Neural cell (in vitro differentiated cells): ENCODE measurements at regions not wholly inside any gene's neighbourhood (a gene's known extent, or its start where the extent isn't known, plus 50 kb on each side); places are given as distances from the start of the nearest gene placed in this dataset.
"Not testable (repeated sequence)": the region's sequence is repeated elsewhere in the genome, so short reads cannot be mapped to it uniquely, and the experiment has no call there.

Experiments used
- H2AFZ ChIP-seq: fragments of 200-600, 300-800 bp; sonication (generic), shearing (Covaris generic); 2 replicates; pipeline ENCODE4 v1.6.0; 2014; ENCODE audit warnings: low read depth, mild to moderate bottlenecking, antibody characterized with exemption, low read length, moderate library complexity
- H3F3A ChIP-seq: fragments of 200-600 bp; shearing (Covaris generic); 2 replicates; pipeline ENCODE4 v1.6.1; 2016; ENCODE audit warnings: mild to moderate bottlenecking, moderate library complexity, mixed read lengths, antibody characterized with exemption, low read length; ENCODE audit not compliant: insufficient read depth, poor library complexity, severe bottlenecking
- H3K27ac ChIP-seq: fragments of 200-600, 300-800 bp; sonication (generic), shearing (Covaris generic); 2 replicates; pipeline ENCODE4 v1.5.1; 2014; ENCODE audit warnings: mild to moderate bottlenecking, low read length, moderate library complexity
- H3K27me3 ChIP-seq: fragments of 300-800, 200-600 bp; sonication (generic), shearing (Covaris generic); 2 replicates; pipeline ENCODE4 v1.6.0; 2014; ENCODE audit warnings: mild to moderate bottlenecking, low read depth, low read length, moderate library complexity; ENCODE audit not compliant: insufficient read depth
- H3K36me3 ChIP-seq: fragments of 300-800, 200-600 bp; sonication (generic), shearing (Covaris generic); 2 replicates; pipeline ENCODE4 v1.5.1; 2014; ENCODE audit warnings: mild to moderate bottlenecking, antibody characterized with exemption, low read length, moderate library complexity; ENCODE audit not compliant: insufficient read depth
- H3K4me2 ChIP-seq: fragments of 300-800, 200-600 bp; sonication (generic), shearing (Covaris generic); 2 replicates; pipeline ENCODE4 v1.6.0; 2014; ENCODE audit warnings: mild to moderate bottlenecking, low read length
- H3K4me3 ChIP-seq: fragments of 300-800, 200-600 bp; sonication (generic), shearing (Covaris generic); 2 replicates; pipeline ENCODE4 v1.5.1; 2014; ENCODE audit warnings: mild to moderate bottlenecking, low read length, moderate library complexity
- H3K79me2 ChIP-seq: fragments of 200-600 bp; shearing (Covaris generic); replicated peaks from 2 replicates; pipeline ENCODE4 v1.6.0; 2014; ENCODE audit warnings: mild to moderate bottlenecking, low read length, moderate library complexity; ENCODE audit not compliant: insufficient read depth
- H3K9ac ChIP-seq: fragments of 300-800, 200-600 bp; sonication (generic), shearing (Covaris generic); 2 replicates; pipeline ENCODE4 v1.6.1; 2016; ENCODE audit warnings: mild to moderate bottlenecking, low read length, mixed read lengths
- H3K9me2 ChIP-seq: fragments of 200-600 bp; shearing (Covaris generic); 2 replicates; pipeline ENCODE4 v1.6.1; 2016; ENCODE audit warnings: mild to moderate bottlenecking, low read length, mixed read lengths; ENCODE audit not compliant: insufficient read depth
- H3K9me3 ChIP-seq: fragments of 200-600, 300-800 bp; sonication (generic), shearing (Covaris generic); 2 replicates; pipeline ENCODE4 v1.6.1; 2016; ENCODE audit warnings: mild to moderate bottlenecking, mixed run types, low read length, moderate library complexity, mixed read lengths
- H4K20me1 ChIP-seq: fragments of 200-600 bp; shearing (Covaris generic); 2 replicates; pipeline ENCODE4 v1.6.1; 2016; ENCODE audit warnings: mild to moderate bottlenecking, mixed run types; ENCODE audit not compliant: insufficient read depth
- CTCF ChIP-seq: fragments of 450-650 bp; IDR thresholded peaks from 2 replicates; pipeline ENCODE4 v1.5.1; 2014; ENCODE audit warnings: antibody characterized with exemption, mild to moderate bottlenecking, moderate library complexity; ENCODE audit not compliant: poor library complexity, severe bottlenecking
- EP300 ChIP-seq: fragments of 450-650 bp; conservative IDR thresholded peaks from 2 replicates; pipeline ENCODE4 v1.6.1; 2014; ENCODE audit warnings: antibody characterized with exemption, mild to moderate bottlenecking, moderate library complexity; ENCODE audit not compliant: poor library complexity, severe bottlenecking
- EZH2 ChIP-seq: fragments of 200-600, 300-800 bp; shearing (Covaris generic), sonication (generic); IDR thresholded peaks from 2 replicates; pipeline ENCODE4 v1.6.1; 2014; ENCODE audit warnings: antibody characterized with exemption, low read length, borderline replicate concordance, mild to moderate bottlenecking; ENCODE audit not compliant: insufficient read depth, poor library complexity, severe bottlenecking
- MXI1 ChIP-seq: fragments of 450-650 bp; conservative IDR thresholded peaks from 2 replicates; pipeline ENCODE4 v1.6.1; 2014; ENCODE audit warnings: antibody characterized with exemption, mild to moderate bottlenecking; ENCODE audit not compliant: poor library complexity, severe bottlenecking
- POLR2AphosphoS5 ChIP-seq: IDR thresholded peaks from 2 replicates; pipeline ENCODE4 v1.6.1; 2012
- RAD21 ChIP-seq: fragments of 450-650 bp; conservative IDR thresholded peaks from 2 replicates; pipeline ENCODE4 v1.6.1; 2014; ENCODE audit warnings: antibody characterized with exemption, mild to moderate bottlenecking, moderate library complexity
- REST ChIP-seq: IDR thresholded peaks from 2 replicates; pipeline ENCODE4 v1.6.1; 2012; ENCODE audit warnings: borderline replicate concordance
- SMC3 ChIP-seq: fragments of 450-650 bp; conservative IDR thresholded peaks from 2 replicates; pipeline ENCODE4 v1.6.1; 2014; ENCODE audit warnings: antibody characterized with exemption, mild to moderate bottlenecking, moderate library complexity; ENCODE audit not compliant: poor library complexity
- TAF1 ChIP-seq: IDR thresholded peaks from 2 replicates; pipeline ENCODE4 v1.6.1; 2012; ENCODE audit warnings: low read depth

- TF ChIP-seq EZH2 (no peak), RAD21 (no peak), CTCF (no peak), REST (no peak), POLR2AphosphoS5 (no peak), TAF1 (no peak), EP300 (no peak), MXI1 (no peak), SMC3 (no peak)
- no peaks in the 10 kb centered on the region for H3K36me3 ChIP-seq
These were observed 336.3 kb downstream of the TFAP2A start for GRCh38 chr6:10078581-10078980.

GRCh38 chr6:10074726-10075125 is 340.1 kb downstream of the TFAP2A start:
- not testable (repeated sequence) for H2AFZ ChIP-seq, H3K9me3 ChIP-seq

More at GRCh38 chr6:10078581-10078980, 336.3 kb downstream of the TFAP2A start:
- Histone ChIP-seq H3K9me3 (no peaks in the 10 kb centered on the region), H3K4me2 (no peak overlapping the region), H3K27me3 (no peaks in the 10 kb centered on the region), H3K4me3 (no peak overlapping the region), H3K79me2 (no peaks in the 10 kb centered on the region), H3K27ac (no peak overlapping the region), H3F3A (no peaks in the 10 kb centered on the region), H3K9ac (no peak overlapping the region), H4K20me1 (no peaks in the 10 kb centered on the region), H2AFZ (no peak overlapping the region), H3K9me2 (no peaks in the 10 kb centered on the region)

GRCh38 chr6:10073341-10073740 is 341.5 kb downstream of the TFAP2A start:
- TF ChIP-seq RAD21 (no peak), EP300 (no peak), SMC3 (no peak), CTCF (no peak), REST (no peak), MXI1 (no peak), TAF1 (no peak), EZH2 (no peak), POLR2AphosphoS5 (no peak)
- H3K27me3 ChIP-seq: no peaks in the 10 kb centered on the region
- no peak overlapping the region for H3K9ac ChIP-seq
- H2AFZ ChIP-seq: no peak overlapping the region
- no peaks in the 10 kb centered on the region for H3F3A ChIP-seq
- H3K9me2 ChIP-seq: no peaks in the 10 kb centered on the region
- H3K36me3 ChIP-seq: no peaks in the 10 kb centered on the region
- H3K9me3 ChIP-seq: no peaks in the 10 kb centered on the region
- no peak overlapping the region for H3K4me3 ChIP-seq
- H3K4me2 ChIP-seq: no peak overlapping the region
- no peak overlapping the region for H3K27ac ChIP-seq
- no peaks in the 10 kb centered on the region for H4K20me1 ChIP-seq
- H3K79me2 ChIP-seq: no peaks in the 10 kb centered on the region

More at GRCh38 chr6:10074726-10075125, 340.1 kb downstream of the TFAP2A start:
- not testable (repeated sequence) for H3K36me3 ChIP-seq, H3K9me2 ChIP-seq, H3K27ac ChIP-seq, H3K27me3 ChIP-seq, H3K9ac ChIP-seq, H3K4me2 ChIP-seq, H4K20me1 ChIP-seq, H3K79me2 ChIP-seq, H3F3A ChIP-seq, H3K4me3 ChIP-seq
